ENCODE measurements at regions not wholly inside any gene's neighbourhood (a gene's known extent, or its start where the extent isn't known, plus 50 kb on each side); places are given as distances from the start of the nearest gene placed in this dataset.

GRCh38 chr1:57795886-57796285 lies 372.0 kb upstream of the DAB1 start:
- Histone ChIP-seq H3K36me3 (no peaks in the 10 kb centered on the region), H3K9me3 (ENCODE audit: severe bottlenecking) (no peaks in the 10 kb centered on the region), H3K4me3 (ENCODE audit: low read depth, low read length) (no peak overlapping the region), H3K27me3 (ENCODE audit: insufficient read depth, low read depth, severe bottlenecking) (no peaks in the 10 kb centered on the region), H3K27ac (no peak overlapping the region)
- no peak for DNase-seq
- no peak for TF ChIP-seq CTCF (IDR thresholded peaks at IDR 0.05; ENCODE audit: low read depth, low read length)

- no peak overlapping the region for H3K4me3 ChIP-seq (ENCODE audit: low read depth, low read length)
- H3K36me3 ChIP-seq: no peaks in the 10 kb centered on the region
- H3K9me3 ChIP-seq (ENCODE audit: severe bottlenecking): no peaks in the 10 kb centered on the region
- TF ChIP-seq CTCF (IDR thresholded peaks at IDR 0.05; ENCODE audit: low read depth, low read length): no peak
- H3K27me3 ChIP-seq (ENCODE audit: insufficient read depth, low read depth, severe bottlenecking): no peaks in the 10 kb centered on the region
- H3K27ac ChIP-seq: no peak overlapping the region
- no peak for DNase-seq
These were observed 370.2 kb upstream of the DAB1 start for GRCh38 chr1:57794078-57794477.

GRCh38 chr1:57791497-57791896 lies 367.6 kb upstream of the DAB1 start:
- TF ChIP-seq CTCF (IDR thresholded peaks at IDR 0.05; ENCODE audit: low read depth, low read length): no peak
- no peaks in the 10 kb centered on the region for H3K36me3 ChIP-seq
- no peak overlapping the region for H3K4me3 ChIP-seq (ENCODE audit: low read depth, low read length)
- no peaks in the 10 kb centered on the region for H3K9me3 ChIP-seq (ENCODE audit: severe bottlenecking)
- DNase-seq: no peak
- H3K27me3 ChIP-seq (ENCODE audit: insufficient read depth, low read depth, severe bottlenecking): no peaks in the 10 kb centered on the region
- H3K27ac ChIP-seq: no peak overlapping the region

- Histone ChIP-seq H3K9me3 (ENCODE audit: severe bottlenecking) (no peaks in the 10 kb centered on the region), H3K4me3 (ENCODE audit: low read depth, low read length) (no peak overlapping the region), H3K27ac (no peak overlapping the region), H3K36me3 (no peaks in the 10 kb centered on the region), H3K27me3 (ENCODE audit: insufficient read depth, low read depth, severe bottlenecking) (no peaks in the 10 kb centered on the region)
- DNase-seq: no peak
- no peak for TF ChIP-seq CTCF (IDR thresholded peaks at IDR 0.05; ENCODE audit: low read depth, low read length)
These were observed 366.1 kb upstream of the DAB1 start for GRCh38 chr1:57789936-57790335.

- Histone ChIP-seq H3K27ac (no peak overlapping the region), H3K4me3 (ENCODE audit: low read depth, low read length) (no peak overlapping the region), H3K9me3 (ENCODE audit: severe bottlenecking) (no peaks in the 10 kb centered on the region), H3K36me3 (no peaks in the 10 kb centered on the region), H3K27me3 (ENCODE audit: insufficient read depth, low read depth, severe bottlenecking) (no peaks in the 10 kb centered on the region)
- TF ChIP-seq CTCF (IDR thresholded peaks at IDR 0.05; ENCODE audit: low read depth, low read length): no peak
- DNase-seq: no peak
These were observed 364.5 kb upstream of the DAB1 start for GRCh38 chr1:57788313-57788712.

GRCh38 chr1:57784356-57784755 lies 360.5 kb upstream of the DAB1 start:
- TF ChIP-seq CTCF (IDR thresholded peaks at IDR 0.05; ENCODE audit: low read depth, low read length): no peak
- no peak for DNase-seq
- H3K27ac ChIP-seq: no peak overlapping the region
- H3K27me3 ChIP-seq (ENCODE audit: insufficient read depth, low read depth, severe bottlenecking): no peaks in the 10 kb centered on the region
- H3K4me3 ChIP-seq (ENCODE audit: low read depth, low read length): no peak overlapping the region
- H3K36me3 ChIP-seq: no peaks in the 10 kb centered on the region
- H3K9me3 ChIP-seq (ENCODE audit: severe bottlenecking): no peaks in the 10 kb centered on the region
